Testis (tissue), 2 donors: ENCODE measurements at regions not wholly inside any gene's neighbourhood (a gene's known extent, or its start where the extent isn't known, plus 50 kb on each side); places are given as distances from the start of the nearest gene placed in this dataset.

Experiments used
- DNase-seq: peaks from one replicate; pipeline ENCODE4 v3.0.0-alpha.2; 2019
- H3K27ac ChIP-seq, 2 donors: fragments of 200-600 bp; sonication (generic); one replicate each; pipeline ENCODE4 v1.5.1; 2019
- H3K27me3 ChIP-seq: fragments of 200-600 bp; sonication (generic); one replicate; pipeline ENCODE4 v1.5.1; 2019
- H3K36me3 ChIP-seq: fragments of 200-600 bp; sonication (generic); one replicate; pipeline ENCODE4 v1.5.1; 2017; ENCODE audit warnings: low read depth; ENCODE audit errors: missing control alignments
- H3K4me1 ChIP-seq: fragments of 200-600 bp; sonication (generic); one replicate; pipeline ENCODE4 v1.5.1; 2019
- H3K4me3 ChIP-seq, 2 donors: fragments of 200-600 bp; sonication (generic); one replicate each; pipeline ENCODE4 v1.5.1; 2017 to 2019
- H3K9me3 ChIP-seq: fragments of 200-600 bp; sonication (generic); one replicate; pipeline ENCODE4 v1.5.1; 2017
- POLR2A ChIP-seq: fragments of 450-650 bp; IDR thresholded peaks from one replicate; pipeline ENCODE4 v1.6.1; 2017; ENCODE audit warnings: antibody characterized with exemption, mild to moderate bottlenecking, moderate library complexity
- WGBS, 2 donors: methylation state at CpG; one replicate each; pipeline ENCODE4 v1.1.5; 2018; 5-methylcytosine and 5-hydroxymethylcytosine counted together
- intact Hi-C: fragments of 100-400 bp; cut with DNase I; formaldehyde crosslinking; loops from one replicate; pipeline ENCODE4 v1.15.1; 2023; ENCODE audit warnings: low total_unique reads
- TF ChIP-seq, protein P1 (sequence below), 3 experiments: fragments of 450-650 bp in 2 of 3; fragments of 200-600 bp in 1 of 3; sonication (generic) in 1 of 3; IDR thresholded peaks; one replicate each; pipeline ENCODE4 v1.5.1; 2016 to 2019; ENCODE audit warnings: antibody characterized with exemption in 3 of 3, mild to moderate bottlenecking in 2 of 3, moderate library complexity in 1 of 3

DNA sequence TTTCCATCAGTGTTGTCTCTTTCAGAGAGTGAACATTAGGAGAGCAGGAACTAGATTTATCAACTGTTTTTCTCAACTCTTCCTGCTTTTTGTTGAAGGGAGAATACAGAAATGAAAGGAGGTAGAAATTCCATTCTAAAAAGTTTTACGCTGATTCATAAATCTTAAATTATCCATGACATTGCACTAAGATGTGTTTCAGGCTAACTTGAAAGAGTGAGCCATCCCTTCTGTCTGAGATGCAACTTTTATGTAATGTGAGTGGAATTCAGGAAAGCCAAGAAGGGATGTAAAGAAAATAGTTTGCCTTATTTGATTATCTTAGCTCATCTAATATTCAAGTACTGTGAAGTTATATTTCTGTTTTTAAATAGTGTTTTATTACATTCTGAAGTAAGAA, 349.5 kb upstream of the RGS6 start:
- Histone ChIP-seq H3K27me3 (no peaks in the 10 kb centered on the region), H3K36me3 (no peaks in the 10 kb centered on the region), H3K4me1 (peaks cover 10% of the 10 kb centered on the region), H3K27ac (peak overlapping the region in 1 of 2 donors; percentile 55), H3K4me3 (no peak overlapping the region), H3K9me3 (no peaks in the 10 kb centered on the region)
- intact Hi-C loops = no loop called here
- no peak for TF ChIP-seq POLR2A
- TF ChIP-seq, protein P1, sequence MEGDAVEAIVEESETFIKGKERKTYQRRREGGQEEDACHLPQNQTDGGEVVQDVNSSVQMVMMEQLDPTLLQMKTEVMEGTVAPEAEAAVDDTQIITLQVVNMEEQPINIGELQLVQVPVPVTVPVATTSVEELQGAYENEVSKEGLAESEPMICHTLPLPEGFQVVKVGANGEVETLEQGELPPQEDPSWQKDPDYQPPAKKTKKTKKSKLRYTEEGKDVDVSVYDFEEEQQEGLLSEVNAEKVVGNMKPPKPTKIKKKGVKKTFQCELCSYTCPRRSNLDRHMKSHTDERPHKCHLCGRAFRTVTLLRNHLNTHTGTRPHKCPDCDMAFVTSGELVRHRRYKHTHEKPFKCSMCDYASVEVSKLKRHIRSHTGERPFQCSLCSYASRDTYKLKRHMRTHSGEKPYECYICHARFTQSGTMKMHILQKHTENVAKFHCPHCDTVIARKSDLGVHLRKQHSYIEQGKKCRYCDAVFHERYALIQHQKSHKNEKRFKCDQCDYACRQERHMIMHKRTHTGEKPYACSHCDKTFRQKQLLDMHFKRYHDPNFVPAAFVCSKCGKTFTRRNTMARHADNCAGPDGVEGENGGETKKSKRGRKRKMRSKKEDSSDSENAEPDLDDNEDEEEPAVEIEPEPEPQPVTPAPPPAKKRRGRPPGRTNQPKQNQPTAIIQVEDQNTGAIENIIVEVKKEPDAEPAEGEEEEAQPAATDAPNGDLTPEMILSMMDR (IDR thresholded peaks at IDR 0.05) = no peak
- WGBS, 2 donors = 49 to 70% methylated on average over 1 of the region's 1 CpG
- no peak for DNase-seq

GRCh38 chr14:71583194-71583593, 349.0 kb upstream of the RGS6 start:
- peak overlapping the region; percentile 34 to 55 for H3K27ac ChIP-seq
- H3K4me1 ChIP-seq = peaks cover 10% of the 10 kb centered on the region
- H3K36me3 ChIP-seq = no peaks in the 10 kb centered on the region
- intact Hi-C loops = no loop called here
- WGBS, 2 donors = 43 to 83% methylated on average over 2 of the region's 2 CpGs
- no peak overlapping the region for H3K4me3 ChIP-seq
- no peak for TF ChIP-seq POLR2A
- TF ChIP-seq, protein P1 (IDR thresholded peaks at IDR 0.05) = no peak
- DNase-seq = no peak
- no peaks in the 10 kb centered on the region for H3K9me3 ChIP-seq
- no peaks in the 10 kb centered on the region for H3K27me3 ChIP-seq

GRCh38 chr14:71583705-71584104, 348.5 kb upstream of the RGS6 start:
- no peaks in the 10 kb centered on the region for H3K9me3 ChIP-seq
- intact Hi-C loops = no loop called here
- no peak for DNase-seq
- no peak overlapping the region for H3K4me3 ChIP-seq
- peak overlapping the region in 1 of 2 donors; percentile 34 for H3K27ac ChIP-seq
- H3K27me3 ChIP-seq = no peaks in the 10 kb centered on the region
- peaks cover 10% of the 10 kb centered on the region for H3K4me1 ChIP-seq
- no peak for TF ChIP-seq POLR2A
- TF ChIP-seq, protein P1 (IDR thresholded peaks at IDR 0.05) = no peak
- no peaks in the 10 kb centered on the region for H3K36me3 ChIP-seq

DNA sequence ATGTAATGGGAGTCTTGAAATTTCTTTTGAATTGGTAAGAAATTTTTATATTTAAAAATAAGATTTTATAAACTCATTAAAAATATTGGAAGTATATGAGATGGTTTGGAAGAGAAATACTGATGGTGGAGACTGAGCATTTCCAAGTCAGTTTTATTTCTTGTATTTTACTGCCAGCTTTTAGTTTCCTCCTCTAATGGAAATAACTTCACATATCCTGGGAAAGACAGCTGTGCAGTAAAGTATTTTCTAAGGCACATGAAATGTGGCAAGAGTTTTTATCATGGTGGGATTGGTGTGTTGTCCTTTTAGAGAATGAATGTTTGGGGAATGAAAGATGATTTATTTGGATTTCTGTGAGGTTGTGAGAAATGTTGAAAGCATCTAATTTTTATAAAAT, 346.9 kb upstream of the RGS6 start:
- Histone ChIP-seq H3K9me3 (no peaks in the 10 kb centered on the region), H3K27ac (peak overlapping the region in 1 of 2 donors; percentile 9), H3K4me3 (no peak overlapping the region), H3K4me1 (peaks cover 10% of the 10 kb centered on the region), H3K27me3 (no peaks in the 10 kb centered on the region), H3K36me3 (no peaks in the 10 kb centered on the region)
- intact Hi-C loops = no loop called here
- DNase-seq = no peak
- no peak for TF ChIP-seq POLR2A
- TF ChIP-seq, protein P1 (IDR thresholded peaks at IDR 0.05) = no peak

- Histone ChIP-seq H3K9me3 (no peaks in the 10 kb centered on the region), H3K27me3 (no peaks in the 10 kb centered on the region), H3K4me3 (peak overlapping the region; percentile 17 to 21), H3K4me1 (peaks cover 10% of the 10 kb centered on the region), H3K27ac (peak overlapping the region in 1 of 2 donors; percentile 71), H3K36me3 (no peaks in the 10 kb centered on the region)
- no peak for TF ChIP-seq POLR2A
- TF ChIP-seq, protein P1 (IDR thresholded peaks at IDR 0.05) = no peak
- intact Hi-C loops = no loop called here
- 20 to 21% methylated on average over 14 of the region's 14 CpGs for WGBS, 2 donors
- peak; percentile 65 for DNase-seq
Measured at GRCh38 chr14:71586131-71586897, 345.9 kb upstream of the RGS6 start.
